GM21360 (cell line): ENCODE measurements at regions not wholly inside any gene's neighbourhood (a gene's known extent, or its start where the extent isn't known, plus 50 kb on each side); places are given as distances from the start of the nearest gene placed in this dataset.

Experiments
- ATAC-seq: cut with Tn5 transposase; IDR thresholded peaks from one replicate; pipeline ENCODE4 v1.9.1; 2021; ENCODE audit warnings: mild to moderate bottlenecking, moderate library complexity; ENCODE audit not compliant: unreplicated experiment

DNA sequence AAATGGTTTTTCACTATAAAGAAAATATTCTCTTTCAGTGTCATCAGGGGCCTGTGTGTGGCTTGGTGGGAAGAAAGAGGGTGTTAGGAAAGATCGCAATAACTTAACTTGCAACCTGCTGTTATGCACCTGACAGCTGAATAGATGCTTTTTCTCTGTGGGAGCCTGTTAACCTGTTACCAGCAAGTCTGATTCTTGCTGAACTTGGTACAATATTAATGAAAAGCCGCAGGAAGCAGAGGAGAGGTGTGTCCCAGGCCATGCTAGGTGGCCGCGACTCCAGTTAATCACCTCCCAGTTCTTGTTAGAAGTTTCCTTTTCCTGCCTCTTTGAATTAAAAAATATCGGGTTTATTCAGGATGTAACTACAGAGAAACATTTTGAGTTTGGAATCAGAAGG, 494.8 kb upstream of the AGA start:
- ATAC-seq = no peak

DNA sequence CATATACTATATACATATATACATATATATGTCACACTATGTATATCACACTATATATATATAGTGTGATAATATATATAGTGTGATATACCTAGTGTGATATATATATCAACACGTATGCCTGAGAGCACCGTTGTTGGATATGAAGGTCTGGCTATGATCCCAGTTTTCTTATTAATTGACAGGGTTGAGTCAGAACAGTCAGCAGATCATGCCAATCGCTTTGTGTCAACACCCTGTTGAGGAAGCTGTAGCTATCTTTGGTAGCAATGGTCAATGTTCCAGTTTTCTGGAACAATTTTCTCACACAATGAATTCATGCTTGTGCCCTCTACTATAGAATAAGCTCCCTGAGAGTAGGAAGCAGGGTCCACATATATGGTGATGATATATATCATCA, 496.0 kb upstream of the AGA start:
- ATAC-seq = no peak

DNA sequence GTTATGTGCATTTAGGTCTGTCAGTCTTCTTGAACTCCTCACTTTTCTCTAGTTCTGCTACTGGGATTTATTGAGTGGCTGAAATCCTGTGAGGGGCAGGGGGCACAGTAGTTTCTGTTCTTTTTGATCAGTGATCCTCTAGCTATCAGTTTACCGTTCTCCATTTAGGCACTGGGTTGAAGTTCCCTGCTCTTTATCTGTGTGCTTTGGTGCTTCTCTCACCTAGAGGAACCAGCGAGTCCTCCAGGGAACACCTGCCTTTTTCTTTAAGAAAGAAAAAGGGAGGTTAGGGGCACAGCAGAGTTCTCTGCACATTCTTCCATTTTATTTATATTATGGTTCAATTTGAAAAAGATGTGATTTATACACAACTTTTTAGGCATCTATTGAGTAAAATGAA, 503.0 kb upstream of the AGA start:
- no peak for ATAC-seq

DNA sequence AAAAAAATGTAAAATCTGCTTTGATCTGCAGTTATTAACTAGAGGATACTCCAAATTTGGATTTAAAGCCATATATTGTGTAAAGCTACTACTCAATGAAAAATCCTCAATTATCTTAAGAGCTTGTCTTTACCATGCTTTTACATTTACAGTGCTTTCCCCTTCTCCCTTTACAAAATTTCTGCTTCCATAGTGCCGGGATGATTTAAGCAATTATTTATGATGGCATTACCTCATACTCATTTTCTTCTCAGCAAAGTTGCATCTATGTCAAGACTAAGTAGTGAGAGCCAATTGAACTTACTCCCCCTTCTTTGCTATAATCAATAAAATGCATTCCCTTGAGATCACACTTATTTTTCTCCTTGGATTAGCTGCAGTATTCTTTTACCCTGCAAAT, 505.4 kb upstream of the AGA start:
- no peak for ATAC-seq

DNA sequence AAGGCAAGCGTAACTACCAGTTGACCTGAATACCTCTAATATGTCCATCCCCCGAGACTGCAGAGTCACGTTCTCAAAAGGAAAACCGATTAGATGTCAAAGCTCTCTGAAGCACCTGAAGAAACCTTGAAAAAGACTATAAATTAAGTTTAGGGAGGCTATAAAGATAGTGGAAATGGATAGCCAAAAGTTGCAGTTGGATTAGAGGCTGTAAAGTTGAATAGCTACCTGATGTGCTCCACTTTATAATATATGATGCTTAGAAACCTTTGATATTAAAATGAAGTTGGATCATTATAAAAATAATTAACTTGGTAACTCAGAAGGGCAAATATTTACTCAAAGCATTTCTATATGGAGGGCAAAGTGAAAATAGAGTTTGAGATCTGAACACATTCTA, 506.6 kb upstream of the AGA start:
- ATAC-seq = no peak

DNA sequence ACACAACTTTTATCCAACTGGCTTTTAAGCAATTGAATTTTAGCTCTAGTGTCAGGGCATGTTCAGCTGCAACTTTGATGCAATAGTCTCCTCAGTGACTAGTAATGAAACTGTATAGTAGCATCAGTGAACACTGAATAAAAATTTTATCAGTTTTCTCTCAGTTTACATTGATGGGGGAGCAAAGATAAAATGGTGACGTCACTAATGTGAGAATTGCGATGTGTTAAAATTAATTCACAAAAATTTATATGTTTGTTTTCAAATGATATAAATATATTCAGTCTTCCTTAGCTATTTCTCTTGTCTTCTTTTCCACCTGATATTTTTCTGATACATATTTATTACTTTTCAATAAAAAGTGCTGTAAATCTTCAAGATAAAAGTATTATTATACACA, 508.8 kb upstream of the AGA start:
- no peak for ATAC-seq

DNA sequence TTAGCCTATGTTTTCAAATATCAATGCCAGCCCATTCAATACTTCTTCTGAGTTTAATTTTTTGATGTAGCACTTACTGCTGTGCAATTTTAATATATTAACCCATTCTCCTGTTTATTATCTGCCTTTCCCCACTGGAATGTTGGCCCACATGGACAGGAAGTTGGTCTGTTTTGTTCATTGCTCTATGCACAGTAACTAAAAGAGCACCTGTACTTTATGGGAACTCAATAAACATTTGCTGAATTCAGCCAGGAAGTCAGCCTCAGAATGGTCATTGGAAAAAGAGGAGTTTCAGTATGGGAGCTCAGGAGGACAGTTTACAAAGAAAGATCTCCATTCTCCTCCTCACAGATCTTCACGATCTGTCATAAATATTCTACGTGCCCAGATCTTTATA, 510.5 kb upstream of the AGA start:
- ATAC-seq = no peak

DNA sequence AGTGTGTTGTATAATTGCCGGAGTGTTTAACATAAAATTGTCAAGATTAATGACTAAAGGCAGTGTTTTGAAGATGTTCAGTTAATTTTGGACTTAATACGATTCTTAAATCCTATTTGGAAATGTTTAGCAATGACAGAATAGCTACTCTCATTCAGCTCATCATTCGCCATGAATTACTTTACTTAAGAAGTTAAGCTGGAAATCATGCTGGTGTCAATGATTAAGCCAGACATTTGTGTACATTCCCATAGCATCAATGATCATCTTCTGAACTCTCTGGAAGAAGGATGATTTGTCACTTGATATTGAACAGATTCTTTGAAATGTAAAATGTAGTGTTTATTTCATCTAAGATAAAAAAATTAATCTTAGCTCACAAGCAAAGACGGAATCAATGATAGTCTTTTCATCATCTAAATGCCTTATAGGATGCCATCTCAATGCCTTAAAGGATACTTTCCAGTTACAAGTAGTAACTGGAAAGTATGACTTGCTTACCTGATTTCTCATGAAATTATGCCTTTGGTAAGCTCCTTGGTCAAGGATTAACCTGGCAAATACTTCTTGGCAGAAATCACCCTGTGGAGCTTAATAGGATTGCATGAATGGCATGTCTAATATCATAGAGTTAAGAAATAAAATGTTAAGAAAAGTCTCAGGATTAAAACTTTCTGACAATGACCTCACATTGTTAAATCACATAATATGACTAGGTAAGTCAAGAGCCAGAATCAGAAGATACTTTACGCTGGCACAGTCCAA, 515.5 kb upstream of the AGA start:
- no peak for ATAC-seq

DNA sequence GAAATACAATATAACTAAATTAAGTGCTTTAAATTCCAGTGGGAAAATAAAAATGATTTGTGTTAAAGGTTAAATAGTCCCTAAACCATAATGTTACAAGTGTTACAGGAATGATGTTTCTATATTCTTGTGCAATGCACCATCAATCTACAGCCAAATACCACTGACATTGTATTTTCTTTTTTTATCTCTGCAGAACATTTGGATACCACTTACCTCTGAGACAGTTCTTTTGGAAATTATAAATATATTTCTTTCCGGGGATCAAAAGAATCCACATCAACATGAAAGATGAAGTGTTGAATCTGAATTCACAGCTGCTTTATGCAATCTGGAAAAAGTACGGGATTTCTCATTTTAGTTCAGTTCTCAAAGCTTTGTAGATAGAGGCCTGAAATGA, 518.3 kb upstream of the AGA start:
- no peak for ATAC-seq

DNA sequence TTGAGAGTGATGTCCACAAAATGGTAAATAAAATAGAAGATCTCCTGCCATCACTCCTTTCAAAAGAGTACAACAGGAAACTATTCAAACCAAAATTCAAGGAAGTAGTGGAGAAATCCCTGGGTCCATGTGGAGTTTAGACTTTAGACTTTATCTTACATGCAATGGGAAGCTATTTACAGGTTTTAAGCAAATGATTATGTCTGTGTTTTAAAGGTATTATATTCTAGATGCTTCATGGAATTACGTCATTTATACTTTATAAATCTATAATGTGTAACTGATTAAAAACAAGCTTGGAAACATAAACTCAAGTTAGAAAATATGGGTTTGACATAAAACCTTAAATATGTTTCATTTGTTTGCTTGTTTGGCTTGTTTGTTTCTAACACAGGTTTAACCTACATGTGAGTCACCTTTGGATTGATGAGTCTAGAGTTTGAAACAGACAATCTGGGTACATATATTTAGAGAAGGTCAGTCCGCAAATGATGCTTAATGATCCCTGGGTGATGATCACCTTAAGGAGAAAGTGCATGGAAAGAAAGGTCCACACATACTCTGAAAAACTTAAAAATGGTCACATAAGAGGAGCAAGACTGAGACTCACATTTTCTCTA, 519.6 kb upstream of the AGA start:
- no peak for ATAC-seq

DNA sequence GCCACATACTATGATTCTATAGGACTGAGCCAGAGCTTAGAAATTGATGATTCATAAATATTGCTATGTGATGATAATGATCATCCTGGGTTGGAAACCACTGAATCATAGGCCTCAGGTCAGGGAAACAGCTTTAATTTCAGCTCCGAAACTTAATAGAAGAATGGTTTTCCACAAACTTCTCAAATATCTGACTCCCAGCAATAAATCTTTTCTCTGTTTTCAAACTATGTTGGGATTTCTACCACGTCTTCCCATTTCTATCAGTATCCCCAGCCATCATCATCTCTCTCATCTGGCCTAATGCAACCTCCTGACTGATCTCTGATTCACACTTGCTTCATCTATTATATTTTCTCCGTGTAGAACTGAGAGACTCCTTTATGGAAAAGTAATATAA, 521.8 kb upstream of the AGA start:
- ATAC-seq = no peak

DNA sequence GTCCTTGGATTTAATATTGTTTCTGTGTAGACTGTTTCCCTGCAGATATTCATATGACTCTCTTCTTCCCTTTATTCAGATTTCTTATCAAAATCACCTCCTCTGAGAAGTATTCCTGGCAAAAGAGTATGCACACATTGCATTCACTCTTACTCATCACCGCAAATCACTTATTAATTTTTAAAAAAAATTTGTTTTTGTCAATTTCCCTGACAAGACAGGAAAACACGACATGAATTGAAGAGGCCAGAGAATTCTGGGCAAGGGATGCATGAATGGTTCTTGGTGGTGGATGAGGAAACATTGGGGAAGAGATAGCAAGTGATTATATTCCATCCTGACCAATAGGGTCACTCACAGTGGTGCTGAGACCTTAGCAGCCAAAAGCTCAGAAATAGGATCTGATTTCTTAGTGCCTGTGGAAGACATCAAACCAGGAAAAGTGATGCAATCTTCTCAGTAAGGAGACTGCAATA, 522.5 kb upstream of the AGA start:
- no peak for ATAC-seq

DNA sequence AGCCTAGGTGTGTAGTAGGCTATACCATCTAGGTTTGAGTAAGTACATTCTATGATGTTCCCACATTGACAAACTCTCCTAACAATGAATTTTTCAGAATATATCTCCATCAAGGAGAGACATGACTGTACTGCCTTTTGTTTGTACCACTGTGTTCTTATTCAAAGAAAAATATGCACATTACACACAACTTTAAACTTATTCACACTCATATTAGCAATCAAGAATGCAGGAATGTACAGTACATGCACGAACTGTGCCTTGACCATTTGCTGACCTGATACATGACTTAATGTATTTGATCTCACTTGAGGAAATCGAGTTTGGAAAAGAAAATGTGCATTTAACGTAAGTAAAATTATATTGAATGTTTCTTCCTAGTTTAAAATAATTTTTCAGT, 525.1 kb upstream of the AGA start:
- no peak for ATAC-seq

DNA sequence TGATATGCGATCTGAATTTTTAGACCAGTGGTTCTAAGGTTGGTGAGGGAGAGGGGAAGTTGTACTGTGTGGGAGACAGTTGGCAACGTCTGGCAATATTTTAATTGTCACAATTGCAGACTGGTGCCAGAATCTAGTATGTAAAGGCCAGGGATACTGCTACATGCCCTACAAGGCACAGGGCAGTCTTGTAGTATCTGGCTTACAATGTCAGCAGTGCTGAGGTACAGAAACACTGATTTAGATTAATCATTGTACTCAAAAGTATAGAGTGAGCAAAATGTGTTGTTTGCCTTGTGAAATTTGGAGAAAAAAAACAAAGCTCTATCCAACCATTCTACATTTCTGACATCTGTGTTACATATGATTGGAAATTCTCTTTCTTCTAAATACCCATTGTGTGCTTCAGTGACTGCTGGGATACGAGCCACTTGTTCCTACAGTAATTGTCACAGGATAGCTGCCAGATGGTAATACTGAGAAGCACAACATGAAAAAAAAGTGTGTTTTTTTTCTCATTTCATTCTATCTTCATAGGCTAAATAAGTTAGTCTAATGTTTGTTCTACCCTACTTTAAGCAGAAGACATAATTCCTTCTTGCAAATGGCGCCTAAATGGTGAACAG, 526.7 kb upstream of the AGA start:
- no peak for ATAC-seq

DNA sequence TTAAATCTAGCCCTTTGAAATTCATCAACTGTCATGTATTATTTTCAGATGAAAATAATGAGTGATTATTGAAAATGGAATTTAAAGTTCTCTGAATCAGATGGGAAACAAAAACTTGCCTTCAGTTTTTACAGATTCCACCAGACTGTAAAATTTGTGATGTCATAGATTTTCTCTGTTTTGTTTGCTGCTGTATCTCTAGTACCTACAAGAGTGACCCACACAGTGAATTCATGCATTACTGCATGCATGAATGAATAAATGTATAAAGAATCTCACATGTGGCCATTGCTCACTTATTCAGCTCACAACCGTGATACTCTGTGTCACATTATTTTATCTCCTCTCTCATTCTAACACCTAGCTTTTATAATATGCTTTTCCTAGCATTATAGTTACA, 532.2 kb upstream of the AGA start:
- no peak for ATAC-seq

DNA sequence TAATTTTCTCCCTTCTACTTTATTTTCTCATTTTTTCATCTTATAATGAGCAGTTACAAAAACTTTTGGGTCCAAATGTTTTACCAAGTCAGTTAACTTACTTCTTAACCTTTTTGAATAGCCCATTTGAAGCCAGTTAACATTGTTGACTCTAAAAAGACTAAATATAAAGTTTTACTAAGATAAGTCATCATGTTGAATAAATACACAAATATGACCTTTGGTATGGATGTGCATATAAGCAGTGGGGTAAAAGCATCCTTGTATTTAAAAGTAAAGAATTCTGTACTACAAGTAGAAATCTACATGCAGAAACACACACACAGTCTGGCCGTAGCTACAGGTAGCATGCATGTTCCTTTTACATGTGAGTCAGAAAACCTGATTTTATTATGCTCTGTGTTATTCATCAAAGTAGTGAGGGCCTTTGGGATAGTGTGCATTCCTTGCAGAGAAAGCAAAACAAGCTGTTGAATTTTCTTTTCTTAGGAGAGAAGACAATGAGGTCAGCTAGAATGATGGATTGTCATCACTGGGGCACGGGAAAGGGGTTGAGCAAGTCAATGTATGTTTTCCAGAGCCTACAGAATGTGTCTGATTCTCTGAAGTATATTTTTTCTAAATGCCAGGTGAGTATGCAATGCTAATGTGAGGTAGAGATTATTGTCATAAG, 533.2 kb upstream of the AGA start:
- ATAC-seq = no peak

DNA sequence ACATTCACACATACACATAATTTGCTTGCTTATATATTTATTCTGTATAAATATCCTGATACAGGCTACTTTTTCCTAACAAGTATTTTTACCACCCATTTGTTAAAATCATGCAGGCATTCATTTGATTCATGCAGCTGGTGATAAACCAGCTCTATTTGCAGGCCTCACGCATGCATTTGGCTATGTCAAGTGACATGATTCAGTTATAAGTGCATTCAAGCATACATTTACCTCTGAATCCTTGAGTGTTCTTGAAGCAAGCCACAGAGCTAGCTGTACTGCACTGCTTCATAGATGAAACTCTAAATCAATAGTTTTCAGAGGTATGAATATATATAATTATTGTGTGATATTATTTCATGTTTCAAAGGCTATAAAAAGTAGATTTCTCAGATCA, 544.0 kb upstream of the AGA start:
- no peak for ATAC-seq

DNA sequence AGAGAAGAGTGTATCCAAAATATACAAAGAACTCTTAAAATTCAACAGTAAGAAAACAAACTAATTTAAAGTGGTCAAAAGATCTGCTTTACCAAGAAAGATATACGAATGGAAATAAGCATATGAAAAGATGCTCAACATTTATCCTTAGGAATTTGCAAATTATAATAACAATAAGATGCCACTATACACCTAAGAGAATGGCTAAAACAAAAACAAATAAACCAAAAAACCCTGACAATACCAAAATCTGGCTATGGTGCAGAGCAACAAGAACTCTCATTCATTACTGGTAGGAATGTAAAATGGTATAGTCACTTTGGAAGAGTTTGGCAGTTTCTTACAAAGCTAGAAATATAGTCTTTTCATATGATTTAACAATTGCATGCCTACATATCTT, 545.7 kb upstream of the AGA start:
- ATAC-seq = no peak

DNA sequence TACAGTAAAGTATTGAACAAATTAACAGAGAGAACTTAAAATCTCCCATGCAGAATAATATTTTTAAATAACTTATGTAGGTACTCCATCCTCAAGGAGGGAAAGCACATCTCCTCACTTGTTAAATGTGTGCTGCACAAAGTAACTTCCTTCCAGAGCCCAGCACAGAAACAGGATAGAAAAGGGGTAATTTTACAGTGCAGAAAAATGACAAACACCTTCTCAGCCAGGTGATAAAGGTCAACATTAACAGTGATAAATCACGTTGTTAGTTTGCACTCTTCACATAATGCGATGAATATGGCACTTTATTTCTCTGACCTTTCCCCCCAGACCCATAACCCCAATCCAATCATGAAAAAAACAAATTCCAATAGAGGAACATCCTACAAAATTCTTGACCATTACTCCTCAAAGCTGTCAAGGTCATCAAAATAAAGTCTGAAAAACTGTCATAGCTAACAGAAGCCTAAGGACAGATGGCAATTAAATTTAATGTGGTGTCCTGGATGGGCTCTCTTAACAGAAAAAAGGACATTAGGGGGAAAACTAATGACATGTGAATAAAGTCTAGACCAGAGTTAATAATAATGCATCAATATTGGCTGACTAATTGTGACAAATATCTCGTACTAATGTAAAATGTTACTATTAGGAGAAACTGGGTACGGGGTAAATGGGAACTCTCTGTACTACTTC, 547.4 kb upstream of the AGA start:
- ATAC-seq = no peak

DNA sequence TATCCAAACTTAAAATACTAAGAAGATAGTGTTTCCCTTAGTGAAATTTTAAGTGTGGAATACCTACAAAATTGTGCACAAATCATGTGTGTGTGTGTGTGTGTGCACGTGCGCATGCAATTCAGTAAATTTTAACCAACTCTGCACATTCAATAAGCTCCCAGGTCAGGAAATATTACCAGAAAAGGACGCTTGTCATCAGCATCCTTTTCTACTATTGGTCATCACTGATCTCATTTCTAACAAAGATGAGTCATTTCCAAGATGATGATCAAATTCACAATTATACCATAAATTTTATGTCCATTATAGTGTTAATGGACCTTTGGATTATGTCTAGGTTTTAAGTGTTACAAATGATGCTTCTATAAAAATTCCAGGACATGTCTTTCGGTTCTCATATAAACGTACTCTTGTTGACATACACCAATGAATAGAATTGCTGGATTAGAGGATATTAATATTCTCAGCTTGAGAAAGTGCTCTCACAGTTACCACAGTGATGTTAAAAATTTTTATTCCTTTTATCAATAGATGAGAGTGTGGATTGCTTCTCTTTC, 560.9 kb upstream of the AGA start:
- ATAC-seq = no peak

DNA sequence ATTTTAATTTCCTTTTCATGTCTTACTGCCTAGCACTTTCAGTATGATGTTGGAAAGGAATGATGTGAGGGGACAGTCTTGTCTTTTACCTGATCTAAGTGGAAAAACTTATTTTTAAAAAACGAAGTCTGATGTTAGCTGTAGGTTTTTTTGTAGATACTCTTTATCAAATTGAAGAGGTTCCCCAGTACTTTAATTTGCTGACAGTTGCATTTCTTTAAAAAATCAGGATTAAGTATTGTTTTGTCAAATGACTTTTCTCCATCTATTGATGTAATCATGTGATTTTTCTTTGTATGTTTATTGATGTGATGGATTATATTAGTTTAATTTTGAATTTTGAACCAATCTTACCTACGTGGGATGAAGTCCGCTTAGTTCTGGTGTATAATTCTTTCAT, 568.4 kb upstream of the AGA start:
- no peak for ATAC-seq
